Activated T-cell treated with anti-CD3 and anti-CD28 coated beads, Interleukin-2, amount 50 U/mL, for 48 hours (primary cell): ENCODE measurements at regions not wholly inside any gene's neighbourhood (a gene's known extent, or its start where the extent isn't known, plus 50 kb on each side); places are given as distances from the start of the nearest gene placed in this dataset.

Experiments
- DNase-seq, 2 experiments: peaks; one replicate each; pipeline ENCODE4 v3.0.0-alpha.2; 2020

DNA sequence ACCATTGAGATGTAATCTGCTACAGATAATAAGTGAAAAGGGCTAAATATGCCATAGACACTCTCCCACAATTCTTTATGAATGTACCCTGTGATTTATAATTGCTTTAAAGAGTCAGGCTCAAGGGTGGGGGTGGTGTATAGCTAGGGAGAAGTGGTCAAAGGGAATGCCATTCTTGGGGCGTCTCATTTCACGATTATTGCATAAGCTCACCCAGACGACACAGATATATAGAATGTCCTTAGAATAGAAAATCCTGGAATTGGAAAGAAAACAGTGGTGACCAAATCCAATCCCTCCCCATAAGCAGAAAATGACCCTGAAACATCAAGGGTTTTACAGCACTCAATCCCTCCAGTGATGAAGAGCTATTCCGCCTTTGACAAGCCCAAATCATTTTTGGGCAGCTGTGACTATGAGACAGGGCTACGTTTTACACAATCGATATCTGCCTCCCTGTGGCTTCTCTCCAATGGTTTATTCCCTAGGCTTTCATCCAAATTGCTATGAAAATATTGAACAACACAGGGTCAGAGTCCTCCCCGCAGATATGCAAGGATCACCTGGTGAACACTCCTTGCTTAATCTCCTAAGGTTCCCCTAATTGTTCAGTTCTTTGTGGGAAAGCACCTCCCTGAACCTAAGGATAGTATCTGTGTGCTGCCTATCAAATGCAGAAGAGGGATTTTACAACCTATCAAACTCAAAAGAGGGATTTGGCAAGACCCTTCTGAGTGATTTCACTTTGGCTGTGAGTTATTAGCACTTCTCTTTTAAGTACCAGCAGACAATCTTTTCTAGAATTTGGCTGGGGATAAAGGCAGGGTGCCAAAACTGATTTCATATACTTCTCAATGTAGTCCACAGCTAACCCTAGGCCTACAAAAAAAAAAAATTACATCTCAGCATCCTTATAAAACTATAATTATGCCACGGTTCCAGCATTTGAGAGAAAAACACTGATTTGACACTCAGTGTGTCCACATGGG, 144.9 kb upstream of the CDH6 start:
- no peak for DNase-seq

GRCh38 chr5:31047621-31048020, 145.9 kb upstream of the CDH6 start:
- no peak for DNase-seq

DNA sequence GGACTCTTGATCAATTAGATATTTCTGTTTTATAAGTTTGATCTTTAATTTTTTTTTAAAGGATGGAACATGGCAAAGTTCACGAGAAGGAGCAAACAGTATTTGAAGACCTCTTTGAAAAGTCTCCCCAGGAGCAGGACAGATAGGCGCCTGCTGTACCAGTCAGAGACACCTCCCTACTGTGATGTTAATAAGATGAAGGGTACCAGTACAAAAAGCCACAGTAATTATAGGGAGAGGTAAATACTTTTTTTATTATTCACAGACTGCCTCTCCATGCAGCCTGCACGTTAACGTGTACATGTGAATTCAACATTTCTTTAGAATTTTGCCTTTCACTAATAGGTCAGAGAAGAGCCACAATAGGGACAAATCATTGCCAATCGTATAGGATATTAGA, 146.5 kb upstream of the CDH6 start:
- no peak for DNase-seq

DNA sequence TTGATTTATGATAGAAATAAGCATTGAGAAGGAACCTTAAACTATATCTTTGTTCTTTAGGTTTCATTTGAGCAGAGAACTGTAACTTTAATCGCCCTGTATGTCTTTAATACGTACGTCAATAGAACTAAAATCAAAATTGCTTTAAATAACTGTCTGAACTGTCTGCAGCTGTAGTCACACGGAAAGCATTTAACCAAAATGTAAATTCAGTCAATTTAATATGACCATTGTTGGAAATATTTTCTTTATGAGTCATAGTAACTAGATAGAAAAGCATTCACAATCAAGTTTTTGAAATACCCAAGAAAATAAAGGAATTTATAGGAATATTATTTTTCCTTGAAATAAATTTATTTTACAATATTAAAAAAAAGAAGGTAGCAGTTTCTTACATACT, 157.1 kb upstream of the CDH6 start:
- no peak for DNase-seq

DNA sequence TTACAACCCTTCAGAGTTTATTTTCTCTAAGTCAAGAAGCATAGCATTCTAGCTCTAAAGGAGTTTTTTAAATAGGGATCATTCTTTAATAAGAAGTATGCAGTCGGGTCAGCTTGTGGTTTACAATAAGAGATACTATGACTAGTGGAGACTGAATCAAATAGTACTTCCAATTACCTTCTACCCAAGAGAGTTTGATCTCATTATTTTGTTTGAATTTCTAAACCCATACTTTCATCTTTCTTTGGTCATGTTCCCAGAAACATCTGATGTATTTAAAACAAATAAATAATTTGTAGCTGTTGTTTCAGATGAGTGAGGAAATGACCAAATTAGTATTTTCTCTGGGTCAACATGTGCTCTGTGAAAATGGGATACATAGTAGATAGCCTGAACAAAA, 160.2 kb upstream of the CDH6 start:
- no peak for DNase-seq

GRCh38 chr5:31029925-31030324, 163.6 kb upstream of the CDH6 start:
- no peak for DNase-seq

DNA sequence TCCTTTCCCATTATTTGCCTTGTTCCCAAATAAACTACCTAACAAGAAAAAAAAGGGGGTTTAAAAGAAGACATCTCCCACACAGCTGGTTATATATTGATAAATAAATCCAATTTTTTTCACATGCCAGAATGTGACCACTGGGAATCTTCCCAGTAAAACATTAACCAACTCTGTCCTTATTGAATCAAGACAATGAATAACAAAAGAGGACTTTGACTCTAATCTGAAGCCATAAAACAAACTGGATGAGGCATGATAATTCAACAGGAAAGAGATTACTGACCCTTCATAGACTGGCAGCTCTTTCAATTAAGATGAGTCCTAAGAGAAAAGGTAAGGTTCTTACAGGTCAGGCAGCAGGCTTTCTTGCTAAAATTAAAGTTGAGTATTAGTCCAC, 165.8 kb upstream of the CDH6 start:
- DNase-seq: no peak

- no peak for DNase-seq
Observed at GRCh38 chr5:31023105-31023504, 170.4 kb upstream of the CDH6 start.

DNA sequence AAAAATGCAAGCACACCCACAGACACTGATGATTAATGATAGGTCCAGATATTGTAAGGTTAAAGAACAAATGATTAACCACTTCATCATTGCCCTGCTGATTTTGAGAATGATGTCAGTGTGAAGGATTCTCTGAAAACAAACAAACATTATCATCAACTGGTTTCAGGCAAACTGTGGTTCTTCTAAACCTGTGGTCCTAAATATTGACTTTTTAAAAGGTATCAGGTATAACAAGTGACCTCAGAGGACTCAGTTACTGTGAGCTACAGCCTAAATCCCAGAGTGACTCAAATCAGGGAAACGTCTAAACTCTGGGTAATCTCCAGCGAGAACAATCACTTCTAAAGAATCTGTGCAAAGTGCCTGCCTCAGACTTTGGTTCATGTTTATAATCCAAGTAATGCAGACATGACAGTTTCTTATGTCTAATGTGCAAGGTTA, 172.3 kb upstream of the CDH6 start:
- no peak for DNase-seq

DNA sequence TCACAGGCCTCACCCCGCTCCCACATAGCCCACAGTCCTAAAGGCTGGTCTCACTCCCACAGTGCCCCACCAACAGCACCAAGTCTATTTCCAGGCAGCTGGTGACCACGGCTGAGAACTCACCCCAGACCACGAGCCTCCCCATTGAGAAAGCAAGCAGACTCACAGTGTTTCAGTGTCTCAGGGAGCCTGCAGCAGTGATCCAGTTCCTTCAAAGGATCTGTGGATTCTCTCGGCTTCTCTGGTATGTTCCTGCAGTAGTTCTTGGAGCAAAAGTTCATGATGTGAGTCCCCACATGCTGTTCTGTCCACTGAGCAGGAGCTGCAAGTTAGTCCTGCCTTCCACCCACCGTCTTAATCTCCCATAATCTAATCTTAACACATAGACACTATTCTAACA, 185.3 kb upstream of the CDH6 start:
- no peak for DNase-seq

GRCh38 chr5:31007672-31008071, 185.8 kb upstream of the CDH6 start:
- DNase-seq: no peak

DNA sequence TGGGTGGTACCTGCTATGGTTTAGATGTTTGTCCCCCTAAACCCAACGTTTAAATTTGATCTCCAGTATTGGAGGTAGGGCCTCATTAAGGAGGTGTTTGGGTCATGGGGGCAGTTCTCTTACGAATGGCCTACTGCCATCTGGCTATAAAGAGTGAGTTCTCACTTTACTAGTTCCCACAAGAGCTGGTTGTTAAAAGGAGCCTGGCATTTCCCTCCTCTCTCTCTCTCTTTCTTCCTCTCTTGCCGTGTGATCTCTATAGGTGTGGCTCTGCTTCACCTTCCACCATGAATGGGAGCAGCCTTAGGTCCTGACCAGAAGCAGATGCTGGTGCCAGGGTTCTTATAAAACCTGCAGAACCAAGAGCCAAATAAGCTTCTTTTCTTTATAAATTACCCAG, 193.2 kb upstream of the CDH6 start:
- no peak for DNase-seq

- no peak for DNase-seq
Observed at GRCh38 chr5:30997681-30998080, 195.8 kb upstream of the CDH6 start.

DNA sequence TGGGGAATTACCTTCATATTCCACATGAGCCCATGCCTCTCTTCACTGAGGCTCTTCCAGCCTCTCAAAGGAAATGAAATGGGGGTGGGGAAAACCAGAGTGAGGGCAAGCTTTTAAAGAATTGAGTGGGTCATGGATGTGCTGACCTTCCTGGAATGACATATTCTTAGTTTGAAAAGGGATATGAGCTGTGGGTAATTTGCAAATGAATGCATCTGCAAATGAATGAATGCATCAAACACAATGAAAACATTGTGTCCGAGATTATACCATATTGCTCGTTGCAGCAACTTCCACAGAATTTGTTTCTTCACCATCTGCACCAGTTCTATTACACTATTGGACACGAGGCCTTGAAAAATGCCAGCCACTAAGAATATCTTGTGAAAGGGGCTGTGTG, 198.6 kb upstream of the CDH6 start:
- no peak for DNase-seq

- no peak for DNase-seq
Observed at GRCh38 chr5:30994176-30994575, 199.3 kb upstream of the CDH6 start.

DNA sequence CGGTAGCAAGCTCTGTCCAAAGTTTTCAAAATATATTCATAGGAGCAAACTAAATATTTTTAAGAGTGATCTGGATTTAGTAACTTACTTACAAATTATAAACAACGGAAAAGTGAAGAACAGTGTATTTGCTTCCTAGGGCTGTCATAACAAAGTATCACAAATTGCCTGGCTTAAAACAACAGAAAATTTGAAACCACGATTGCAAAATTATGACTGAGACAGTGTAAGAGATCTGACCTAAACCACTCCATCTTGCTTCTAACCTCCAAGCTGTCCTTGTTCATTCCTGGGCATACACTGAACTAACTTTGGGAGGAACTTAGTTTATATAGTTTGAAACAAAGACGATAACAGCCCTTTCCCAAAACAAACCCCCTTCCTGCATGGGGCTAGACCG, 202.0 kb upstream of the CDH6 start:
- no peak for DNase-seq

DNA sequence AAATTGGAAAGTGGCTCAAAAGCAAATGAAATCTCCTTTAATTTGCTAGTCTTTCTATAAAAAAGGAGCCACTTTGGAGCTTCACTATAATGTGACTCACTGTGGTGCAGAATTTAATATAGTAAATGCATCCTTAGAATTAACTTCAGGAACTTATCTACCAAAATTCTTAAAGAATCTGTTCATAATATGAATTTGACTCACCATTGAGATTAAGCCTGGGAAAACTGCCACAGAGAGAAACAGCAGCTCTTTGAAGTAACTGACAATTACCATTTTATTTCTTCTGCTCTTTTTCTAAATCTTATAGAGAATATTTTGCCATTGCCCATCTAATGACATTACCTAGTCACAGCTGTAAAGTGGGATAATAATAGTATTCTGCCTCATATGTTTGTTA, 211.9 kb upstream of the CDH6 start:
- no peak for DNase-seq

DNA sequence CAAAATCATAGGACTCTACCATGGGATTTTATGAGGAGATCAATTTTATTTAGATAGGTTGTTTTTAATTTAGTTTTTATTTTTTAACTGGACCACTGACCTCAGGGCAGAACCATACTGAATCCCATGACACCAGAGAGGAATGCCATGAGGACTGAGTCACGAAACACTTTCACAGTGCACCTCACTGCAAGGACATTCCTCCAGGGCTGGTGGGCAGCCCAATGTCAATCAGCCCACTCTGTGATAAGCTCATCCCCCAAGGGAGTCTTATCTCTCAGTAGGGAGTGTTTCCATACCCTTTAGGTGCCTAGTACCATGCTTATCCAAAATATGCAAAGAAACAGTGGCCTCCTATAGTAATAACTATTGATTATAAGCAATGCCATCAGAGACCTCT, 224.5 kb upstream of the CDH6 start:
- no peak for DNase-seq

DNA sequence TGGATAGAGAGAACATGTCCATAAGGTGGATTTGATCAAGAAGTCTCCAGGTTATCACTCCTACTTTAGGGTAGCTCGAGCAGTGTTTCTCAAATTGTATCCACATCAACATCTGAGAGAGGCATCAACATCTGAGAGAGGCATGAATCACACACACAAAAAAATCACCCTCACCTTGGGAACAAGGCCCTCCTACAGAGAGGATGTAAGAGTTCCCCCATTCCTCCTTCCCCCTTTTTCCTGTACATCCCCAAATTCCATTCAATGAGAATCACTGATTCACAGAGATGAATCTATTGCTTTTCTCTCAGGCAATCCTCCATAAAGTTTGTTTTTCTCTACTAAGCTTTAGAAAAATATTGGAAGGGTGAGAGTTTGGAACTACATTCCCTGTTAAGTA, 233.4 kb upstream of the CDH6 start:
- DNase-seq: no peak

GRCh38 chr5:30959238-30959637, 234.2 kb upstream of the CDH6 start:
- no peak for DNase-seq

DNA sequence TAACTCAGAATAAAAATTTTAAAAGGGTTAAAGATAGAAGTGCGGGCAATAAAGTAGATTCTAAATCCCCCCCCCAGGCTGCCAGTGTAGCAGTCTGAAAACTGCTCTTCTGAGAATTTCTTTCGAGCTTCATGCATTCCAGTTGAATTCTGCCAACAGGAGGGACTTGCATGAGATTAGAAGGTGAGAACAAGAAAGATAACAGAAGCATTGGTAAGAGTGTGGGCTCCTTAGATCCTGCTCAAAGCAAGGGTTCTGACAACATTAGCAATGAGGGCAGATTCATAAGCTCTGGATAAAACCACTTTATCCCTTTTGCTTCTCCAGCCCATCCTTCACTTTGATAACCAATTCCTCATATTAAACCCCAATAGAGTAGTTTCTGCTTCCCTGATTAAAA, 235.9 kb upstream of the CDH6 start:
- no peak for DNase-seq

GRCh38 chr5:30956251-30956650, 237.2 kb upstream of the CDH6 start:
- DNase-seq: no peak

DNA sequence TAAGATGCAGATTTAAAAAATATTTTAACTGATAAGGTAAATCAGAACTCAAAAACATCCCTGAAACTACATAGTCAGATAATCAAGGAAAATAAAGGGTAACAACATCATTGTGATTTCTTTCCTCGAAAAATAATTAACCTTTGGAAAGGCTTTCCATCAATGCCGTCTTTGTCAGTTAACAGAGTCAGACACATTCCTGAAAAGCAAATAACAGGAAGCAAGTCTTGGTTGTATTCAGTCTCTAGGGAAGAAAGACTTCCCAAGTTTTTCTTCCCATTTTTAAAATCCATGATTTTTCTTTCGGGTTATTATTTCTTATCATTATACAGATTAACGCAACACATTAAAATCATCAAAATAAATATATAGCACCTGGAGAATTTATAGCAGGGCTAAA, 256.4 kb upstream of the CDH6 start:
- no peak for DNase-seq

DNA sequence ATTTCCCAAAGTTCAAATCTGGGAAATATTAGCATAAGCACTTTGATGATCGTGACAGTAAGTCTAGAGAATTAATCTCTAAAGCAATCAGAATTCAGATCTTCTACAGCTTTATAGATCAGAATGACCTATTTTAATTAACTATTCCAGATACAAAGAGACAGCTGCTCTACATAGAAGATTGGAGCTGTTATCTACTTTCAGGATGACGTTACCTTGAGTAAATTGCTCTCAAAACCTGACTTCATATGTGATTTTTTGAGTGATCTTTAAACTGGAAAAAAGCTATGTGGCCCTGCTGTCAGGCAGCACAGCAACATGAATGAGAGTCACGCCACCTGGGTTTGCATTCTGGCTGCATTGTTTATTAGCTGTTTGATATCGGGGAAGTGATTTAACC, 259.9 kb upstream of the CDH6 start:
- DNase-seq: no peak
